HG02588 (cell line): ENCODE measurements at regions not wholly inside any gene's neighbourhood (a gene's known extent, or its start where the extent isn't known, plus 50 kb on each side); places are given as distances from the start of the nearest gene placed in this dataset.

Experiments used
- ATAC-seq: cut with Tn5 transposase; IDR thresholded peaks from one replicate; pipeline ENCODE4 v1.9.1; 2021; ENCODE audit warnings: mild to moderate bottlenecking, moderate library complexity; ENCODE audit not compliant: unreplicated experiment

DNA sequence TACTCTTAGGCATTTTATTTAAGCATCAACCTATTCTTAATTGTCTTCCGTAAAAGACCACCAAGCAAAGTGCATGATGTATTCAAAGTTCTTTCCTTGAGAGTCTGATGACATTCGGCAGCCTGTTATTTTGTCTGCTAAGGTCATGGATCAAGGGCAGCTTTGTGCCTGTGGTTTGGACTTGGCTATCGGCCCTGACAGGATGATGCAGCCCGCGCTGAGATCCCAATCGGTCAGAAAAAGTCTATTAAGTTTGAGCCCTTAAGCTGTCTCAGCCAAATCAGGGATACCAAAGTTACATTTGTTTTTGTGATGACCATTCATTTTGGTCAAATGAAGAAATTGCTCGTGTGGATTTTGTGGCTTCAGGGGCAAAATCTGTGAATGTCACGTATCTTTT, 718.9 kb upstream of the FANCL start:
- no peak for ATAC-seq

GRCh38 chr2:58957188-58957840, 716.2 kb upstream of the FANCL start:
- no peak for ATAC-seq

DNA sequence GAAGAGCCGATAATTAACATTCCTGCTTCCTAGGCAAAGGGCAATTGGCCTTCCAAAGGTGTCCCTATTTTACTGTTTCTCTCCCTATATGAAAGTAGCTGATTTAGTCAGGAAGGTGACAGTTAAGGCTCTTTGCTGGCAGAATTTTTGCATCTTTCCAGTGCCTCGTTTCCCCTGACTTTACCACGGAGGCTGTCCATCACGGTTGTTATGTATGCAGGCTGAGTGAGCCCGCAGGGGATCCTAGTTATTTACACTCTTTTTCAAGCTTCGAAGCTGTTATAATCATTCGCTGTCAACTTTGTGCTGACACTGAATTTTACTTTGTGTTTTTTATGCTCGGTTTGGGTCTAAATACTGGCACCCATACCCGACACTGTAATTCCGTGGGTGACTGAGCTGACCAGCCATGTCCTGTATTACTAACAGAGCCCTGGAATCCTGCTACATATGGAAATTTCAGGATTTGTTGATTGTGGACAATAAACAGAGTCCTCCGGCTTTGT, 713.8 kb upstream of the FANCL start:
- no peak for ATAC-seq

GRCh38 chr2:58951722-58952121, 710.6 kb upstream of the FANCL start:
- no peak for ATAC-seq

GRCh38 chr2:58950795-58951462, 709.8 kb upstream of the FANCL start:
- ATAC-seq, result no peak

DNA sequence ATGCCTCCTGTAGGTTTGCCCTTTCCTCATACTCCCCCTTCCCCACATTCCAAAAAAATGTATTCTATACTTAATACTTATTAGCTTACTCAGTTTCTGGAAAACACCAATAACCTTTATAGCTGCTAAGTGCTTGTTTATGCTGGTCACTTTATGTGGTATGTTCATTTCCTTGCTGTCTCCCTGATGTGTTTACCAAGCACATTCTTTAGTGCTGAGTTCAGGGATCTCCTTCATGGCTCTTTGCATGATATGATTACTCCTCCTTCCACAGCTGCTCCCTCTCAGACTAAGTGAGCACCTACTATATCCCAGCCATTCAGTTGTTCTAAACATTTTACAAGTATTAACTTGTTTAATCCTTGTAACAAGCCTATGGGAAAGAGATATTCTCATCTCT, 698.3 kb upstream of the FANCL start:
- ATAC-seq, result no peak

GRCh38 chr2:58938988-58939387, 697.9 kb upstream of the FANCL start:
- ATAC-seq, result no peak

GRCh38 chr2:58932801-58933200, 691.7 kb upstream of the FANCL start:
- ATAC-seq, result no peak

GRCh38 chr2:58930537-58930936, 689.4 kb upstream of the FANCL start:
- ATAC-seq, result no peak

DNA sequence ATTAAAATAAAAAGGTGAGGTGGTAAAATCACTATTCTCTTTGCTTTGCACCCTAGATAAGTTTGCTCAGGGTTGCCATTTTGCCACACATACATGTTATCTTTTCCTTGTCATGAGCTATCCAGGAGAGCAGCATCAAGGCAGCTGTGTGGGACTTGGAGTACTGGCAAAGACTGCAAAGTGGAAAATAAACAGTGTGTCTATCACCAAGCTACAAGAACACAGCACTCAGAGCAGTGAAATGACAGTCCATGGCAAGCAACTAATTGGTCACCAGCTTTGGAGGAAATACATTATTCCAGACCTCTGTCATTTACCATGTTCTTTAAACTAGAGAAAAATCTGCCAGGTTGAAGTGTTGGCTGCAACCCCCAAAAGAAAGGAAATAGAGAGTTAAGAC, 687.8 kb upstream of the FANCL start:
- no peak for ATAC-seq

GRCh38 chr2:58928391-58928790, 687.3 kb upstream of the FANCL start:
- no peak for ATAC-seq

DNA sequence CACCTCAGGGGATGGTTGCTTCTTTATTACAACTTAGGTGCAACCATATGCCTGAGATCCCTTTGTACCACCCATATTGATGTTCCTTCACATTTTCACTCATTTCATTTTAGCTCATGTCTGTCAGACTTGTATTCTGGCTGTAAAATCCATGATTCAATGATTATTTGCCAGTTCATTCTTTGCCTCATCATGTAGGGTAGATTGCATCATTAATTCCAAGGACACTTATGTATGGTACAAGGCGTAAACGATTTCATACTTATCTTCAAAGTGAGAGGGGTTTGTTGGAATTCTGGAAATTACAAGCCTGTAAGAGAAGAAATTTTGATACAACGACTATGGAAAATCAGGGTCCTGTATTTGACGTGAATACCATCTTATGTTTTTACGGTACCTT, 685.0 kb upstream of the FANCL start:
- no peak for ATAC-seq

DNA sequence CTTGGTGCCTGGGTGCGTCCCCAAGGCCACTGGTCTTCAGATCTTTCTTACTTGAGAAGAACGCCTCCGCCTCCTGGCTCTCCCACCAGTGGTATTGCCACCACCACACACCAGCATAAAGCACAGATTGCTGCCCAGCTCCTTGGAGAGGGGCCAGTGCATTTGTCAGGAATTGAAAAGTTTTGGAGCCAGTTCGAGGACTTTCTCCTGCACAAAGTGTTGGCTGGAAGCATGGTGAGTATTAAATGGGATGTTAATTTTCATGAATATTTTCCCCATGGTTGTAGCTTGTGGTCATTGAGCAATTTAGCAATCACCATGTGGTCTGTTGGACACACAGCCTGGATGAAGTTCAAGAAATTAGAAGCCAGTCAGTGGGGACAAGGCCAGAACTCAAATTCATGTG, 684.6 kb upstream of the FANCL start:
- no peak for ATAC-seq

GRCh38 chr2:58923869-58924268, 682.7 kb upstream of the FANCL start:
- no peak for ATAC-seq

GRCh38 chr2:58922245-58922644, 681.1 kb upstream of the FANCL start:
- ATAC-seq, result no peak

DNA sequence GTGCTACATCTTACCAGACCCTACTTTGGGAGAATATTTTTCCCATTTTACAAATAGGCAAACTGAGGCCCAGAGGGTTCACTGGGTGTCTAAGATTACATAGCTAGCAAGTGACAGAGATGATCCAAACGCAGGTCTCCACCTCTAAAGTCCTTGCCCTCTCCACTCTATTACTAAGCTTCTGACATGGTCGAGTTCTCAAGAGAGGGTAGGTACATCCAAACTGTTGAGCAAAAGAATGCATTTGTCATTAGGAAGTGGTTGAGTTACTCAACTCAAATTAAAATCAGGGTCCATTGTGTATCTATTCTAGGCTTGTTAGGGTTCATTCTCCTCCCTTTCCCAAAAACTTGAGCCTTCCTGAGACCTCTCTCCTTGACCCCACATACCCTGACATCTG, 680.6 kb upstream of the FANCL start:
- no peak for ATAC-seq

GRCh38 chr2:58920001-58920400, 678.9 kb upstream of the FANCL start:
- no peak for ATAC-seq

DNA sequence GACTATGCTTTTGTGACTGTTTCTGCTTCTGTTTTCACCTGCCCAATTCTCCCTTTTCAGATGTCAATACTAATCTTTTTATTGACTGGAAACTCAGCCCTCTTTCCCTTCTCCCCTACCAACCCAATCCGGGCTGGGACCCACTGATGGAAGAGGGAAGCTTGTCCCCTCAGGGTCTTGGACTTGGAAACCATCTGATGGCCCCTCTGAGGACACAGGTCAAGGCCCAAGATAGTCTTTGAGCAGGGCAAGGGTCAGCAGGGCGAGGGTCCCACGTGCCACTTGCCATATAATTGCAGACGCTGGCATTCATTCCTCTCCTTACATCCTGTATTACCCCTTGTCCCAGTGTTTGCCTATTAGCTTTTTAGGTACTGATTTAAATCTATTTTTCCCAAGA, 678.2 kb upstream of the FANCL start:
- ATAC-seq, result no peak

GRCh38 chr2:58918141-58918540, 677.0 kb upstream of the FANCL start:
- ATAC-seq, result no peak

GRCh38 chr2:58917596-58917995, 676.5 kb upstream of the FANCL start:
- ATAC-seq, result no peak

DNA sequence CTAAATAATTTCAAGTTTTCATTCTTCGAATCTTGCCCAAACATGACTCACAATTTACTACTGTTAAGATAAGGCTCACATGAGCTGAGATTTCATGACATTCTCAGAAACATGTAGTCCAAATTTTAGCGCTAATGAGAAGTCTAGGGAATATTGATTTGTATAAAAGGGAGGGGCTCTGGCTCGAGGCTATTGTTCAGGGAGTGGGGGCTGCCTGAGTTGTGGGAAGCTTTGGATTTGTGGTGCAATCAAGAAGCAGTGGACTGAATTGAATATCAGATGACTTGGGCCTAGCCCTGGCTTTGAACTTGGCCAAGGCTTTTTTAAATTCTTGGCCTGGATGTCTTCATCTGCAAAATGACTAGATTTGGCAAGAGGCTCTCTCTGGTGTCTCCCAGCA, 674.9 kb upstream of the FANCL start:
- ATAC-seq, result no peak

DNA sequence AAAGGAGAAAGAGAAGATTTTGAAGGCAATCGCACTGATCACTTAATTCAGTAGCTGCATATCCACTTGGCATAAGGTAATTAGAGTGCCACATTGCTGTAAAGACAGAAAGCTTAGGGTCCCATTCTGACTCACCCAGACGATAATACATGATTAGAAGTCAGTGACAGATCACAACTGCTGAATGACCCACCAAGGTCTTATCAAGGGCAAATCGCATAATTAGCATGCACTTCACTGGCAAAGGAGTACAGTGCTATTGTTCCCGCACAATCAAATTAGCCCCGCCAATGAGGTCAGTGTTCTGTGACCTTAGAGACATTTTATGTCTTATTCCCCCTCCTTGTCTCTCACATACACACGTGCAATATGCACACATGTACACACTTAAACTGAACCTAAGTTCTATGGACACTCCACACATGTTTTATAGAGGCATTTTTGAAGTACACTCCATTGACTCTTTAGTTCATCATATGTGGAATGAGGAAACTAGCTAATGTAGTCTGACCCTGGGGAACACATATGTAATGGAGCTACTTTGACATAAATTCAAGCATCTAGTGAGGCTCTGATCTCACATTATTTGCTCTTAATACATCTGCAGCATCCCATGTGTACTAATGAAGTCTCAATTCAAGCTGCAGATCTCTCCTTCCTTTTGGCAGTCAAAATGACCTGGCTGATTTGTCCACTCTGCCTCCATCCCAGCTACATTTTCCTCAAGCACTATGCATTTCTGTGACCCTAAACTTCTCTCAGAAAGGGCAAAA, 673.8 kb upstream of the FANCL start:
- no peak for ATAC-seq
